ENCODE measurements at regions not wholly inside any gene's neighbourhood (a gene's known extent, or its start where the extent isn't known, plus 50 kb on each side); places are given as distances from the start of the nearest gene placed in this dataset.

DNA sequence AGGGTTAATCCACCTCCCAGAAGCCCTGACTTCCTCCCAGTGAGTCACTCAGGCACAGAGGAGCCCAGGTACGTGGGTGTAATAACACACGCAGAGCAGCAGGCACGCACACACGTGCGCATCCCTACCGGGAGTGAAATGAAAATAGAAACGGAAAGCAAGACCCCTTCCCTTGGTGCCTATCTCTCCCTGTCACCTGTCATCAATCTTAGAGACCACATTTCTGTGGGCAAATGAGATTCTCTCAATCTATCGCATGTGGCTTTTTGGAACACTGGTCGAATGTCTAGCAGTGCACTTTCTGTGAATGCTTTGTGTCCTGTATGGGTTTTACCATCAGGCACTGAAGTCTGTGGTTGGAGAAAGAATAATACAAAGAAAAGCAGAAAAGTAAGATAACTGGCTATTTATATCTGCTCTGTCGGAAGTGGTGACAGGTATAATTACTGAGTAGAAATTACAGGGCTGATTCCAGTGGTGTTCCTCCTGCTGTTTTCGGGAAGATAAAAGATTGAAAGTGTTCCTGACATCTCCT lies 137.7 kb upstream of the GRIA1 start:
- no peak overlapping the region for H3K9ac ChIP-seq (ENCODE audit: insufficient read length)
- no peaks in the 10 kb centered on the region for H3K9me3 ChIP-seq (ENCODE audit: low read depth, low read length)
- H3K4me3 ChIP-seq = no peak overlapping the region
- TF ChIP-seq POLR2AphosphoS5 (IDR thresholded peaks at IDR 0.05; ENCODE audit: borderline replicate concordance, low read depth, low read length) = no peak
- no peak for TF ChIP-seq EZH2 (IDR thresholded peaks at IDR 0.05)
- TF ChIP-seq FOXP2 (optimal IDR thresholded peaks at IDR 0.05; ENCODE audit: control extremely low read depth, extremely low read length, insufficient read depth) = no peak
- no peak for DNase-seq (ENCODE audit: low read depth, low spot score)
- H3K36me3 ChIP-seq (ENCODE audit: insufficient read depth, low read length) = no peaks in the 10 kb centered on the region
- H3K27ac ChIP-seq = no peak overlapping the region

GRCh38 chr5:153357493-153358112 lies 132.9 kb upstream of the GRIA1 start:
- Histone ChIP-seq H3K9ac (ENCODE audit: insufficient read length) (no peak overlapping the region), H3K36me3 (ENCODE audit: insufficient read depth, low read length) (no peaks in the 10 kb centered on the region), H3K9me3 (ENCODE audit: low read depth, low read length) (no peaks in the 10 kb centered on the region), H3K4me3 (no peak overlapping the region), H3K27ac (no peak overlapping the region)
- TF ChIP-seq POLR2AphosphoS5 (IDR thresholded peaks at IDR 0.05; ENCODE audit: borderline replicate concordance, low read depth, low read length) = no peak
- no peak for TF ChIP-seq EZH2 (IDR thresholded peaks at IDR 0.05)
- TF ChIP-seq FOXP2 (optimal IDR thresholded peaks at IDR 0.05; ENCODE audit: control extremely low read depth, extremely low read length, insufficient read depth) = no peak
- DNase-seq (ENCODE audit: low read depth, low spot score) = no peak

DNA sequence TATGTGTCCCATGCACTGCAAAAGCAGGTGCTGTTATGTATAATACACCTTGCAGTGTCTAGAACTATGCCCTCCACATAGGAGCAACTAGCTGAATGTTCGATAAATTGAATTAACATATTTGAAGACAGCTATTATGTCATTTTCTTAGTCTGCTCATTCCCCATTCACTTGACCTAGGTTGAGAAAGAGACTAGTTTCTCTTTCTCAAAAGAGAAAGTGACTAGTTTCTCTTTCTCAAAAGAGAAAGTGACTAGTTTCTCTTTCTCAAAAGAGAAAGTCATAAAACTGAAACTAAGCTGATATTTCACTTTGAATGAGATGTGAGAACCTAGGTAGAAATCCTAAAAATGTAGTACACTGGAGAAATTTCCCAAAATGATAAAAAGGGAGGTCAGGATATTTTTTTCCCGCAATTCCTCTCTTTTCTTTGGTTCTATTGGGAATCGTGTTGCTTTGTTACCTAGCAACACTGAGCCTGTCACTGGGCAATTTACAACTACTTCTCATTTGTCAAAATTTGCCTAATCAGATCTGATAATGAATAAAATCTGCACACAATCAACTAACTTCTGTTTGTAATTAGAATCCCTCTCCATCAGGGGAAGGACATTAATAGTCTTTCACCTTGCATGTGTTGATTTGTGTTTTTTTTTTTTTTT lies 132.0 kb upstream of the GRIA1 start:
- Histone ChIP-seq H3K27ac (no peak overlapping the region), H3K9me3 (ENCODE audit: low read depth, low read length) (no peaks in the 10 kb centered on the region), H3K4me3 (no peak overlapping the region), H3K36me3 (ENCODE audit: insufficient read depth, low read length) (no peaks in the 10 kb centered on the region), H3K9ac (ENCODE audit: insufficient read length) (no peak overlapping the region)
- TF ChIP-seq EZH2 (IDR thresholded peaks at IDR 0.05) (no peak), FOXP2 (optimal IDR thresholded peaks at IDR 0.05; ENCODE audit: control extremely low read depth, extremely low read length, insufficient read depth) (no peak), POLR2AphosphoS5 (IDR thresholded peaks at IDR 0.05; ENCODE audit: borderline replicate concordance, low read depth, low read length) (no peak)
- DNase-seq (ENCODE audit: low read depth, low spot score) = no peak

DNA sequence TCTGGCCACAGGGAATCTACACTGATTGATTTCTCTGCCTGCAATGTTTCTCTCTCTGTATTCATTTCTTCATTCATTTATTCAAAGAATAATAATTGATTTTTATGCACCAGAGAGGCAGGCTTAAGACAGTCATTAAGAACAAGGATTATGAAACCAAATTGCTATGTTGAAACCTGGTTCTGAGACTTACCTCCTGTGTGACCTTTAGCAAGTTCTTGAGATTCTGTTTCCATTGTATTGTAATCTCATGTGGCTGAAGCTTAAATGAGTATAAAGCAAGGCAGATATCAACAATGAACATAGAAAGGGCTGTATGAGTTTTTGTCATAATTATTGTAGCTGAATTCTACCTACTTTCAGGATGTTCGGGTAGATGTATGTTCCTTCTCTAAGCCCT lies 129.6 kb upstream of the GRIA1 start:
- H3K9ac ChIP-seq (ENCODE audit: insufficient read length) = no peak overlapping the region
- H3K36me3 ChIP-seq (ENCODE audit: insufficient read depth, low read length) = no peaks in the 10 kb centered on the region
- no peak for DNase-seq (ENCODE audit: low read depth, low spot score)
- no peak overlapping the region for H3K27ac ChIP-seq
- no peaks in the 10 kb centered on the region for H3K9me3 ChIP-seq (ENCODE audit: low read depth, low read length)
- H3K4me3 ChIP-seq = no peak overlapping the region
- no peak for TF ChIP-seq EZH2 (IDR thresholded peaks at IDR 0.05)
- no peak for TF ChIP-seq FOXP2 (optimal IDR thresholded peaks at IDR 0.05; ENCODE audit: control extremely low read depth, extremely low read length, insufficient read depth)
- TF ChIP-seq POLR2AphosphoS5 (IDR thresholded peaks at IDR 0.05; ENCODE audit: borderline replicate concordance, low read depth, low read length) = no peak

GRCh38 chr5:153361735-153362409 lies 128.6 kb upstream of the GRIA1 start:
- Histone ChIP-seq H3K36me3 (ENCODE audit: insufficient read depth, low read length) (no peaks in the 10 kb centered on the region), H3K9ac (ENCODE audit: insufficient read length) (no peak overlapping the region), H3K4me3 (no peak overlapping the region), H3K27ac (no peak overlapping the region), H3K9me3 (ENCODE audit: low read depth, low read length) (no peaks in the 10 kb centered on the region)
- no peak for TF ChIP-seq POLR2AphosphoS5 (IDR thresholded peaks at IDR 0.05; ENCODE audit: borderline replicate concordance, low read depth, low read length)
- no peak for DNase-seq (ENCODE audit: low read depth, low spot score)

- no peak for DNase-seq (ENCODE audit: low read depth, low spot score)
- Histone ChIP-seq H3K36me3 (ENCODE audit: insufficient read depth, low read length) (no peaks in the 10 kb centered on the region), H3K9me3 (ENCODE audit: low read depth, low read length) (no peaks in the 10 kb centered on the region), H3K27ac (no peak overlapping the region), H3K9ac (ENCODE audit: insufficient read length) (no peak overlapping the region), H3K4me3 (no peak overlapping the region)
- TF ChIP-seq FOXP2 (optimal IDR thresholded peaks at IDR 0.05; ENCODE audit: control extremely low read depth, extremely low read length, insufficient read depth) = no peak
- TF ChIP-seq POLR2AphosphoS5 (IDR thresholded peaks at IDR 0.05; ENCODE audit: borderline replicate concordance, low read depth, low read length) = no peak
- no peak for TF ChIP-seq EZH2 (IDR thresholded peaks at IDR 0.05)
Measured at GRCh38 chr5:153365547-153365946, 124.9 kb upstream of the GRIA1 start.

DNA sequence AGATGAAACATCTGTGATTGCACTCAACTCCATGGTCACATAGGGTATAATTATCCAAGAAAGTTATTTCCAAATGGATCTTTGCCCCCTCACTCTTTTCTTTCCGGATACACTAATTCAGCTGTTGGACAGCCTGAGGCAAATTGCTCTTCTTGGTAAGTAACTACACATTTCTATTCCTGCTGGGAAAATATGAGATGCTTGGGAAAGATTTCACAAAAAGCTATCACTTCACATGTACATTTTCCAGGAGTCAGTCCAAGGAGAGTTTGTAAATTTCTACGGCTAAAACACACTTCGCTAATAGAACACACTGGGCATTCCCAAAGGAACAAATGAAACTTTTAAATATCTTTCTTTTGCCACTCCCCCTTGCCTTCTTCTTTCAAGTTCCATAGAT lies 123.0 kb upstream of the GRIA1 start:
- H3K36me3 ChIP-seq (ENCODE audit: insufficient read depth, low read length) = no peaks in the 10 kb centered on the region
- no peak for TF ChIP-seq POLR2AphosphoS5 (IDR thresholded peaks at IDR 0.05; ENCODE audit: borderline replicate concordance, low read depth, low read length)
- TF ChIP-seq EZH2 (IDR thresholded peaks at IDR 0.05) = no peak
- no peak for TF ChIP-seq FOXP2 (optimal IDR thresholded peaks at IDR 0.05; ENCODE audit: control extremely low read depth, extremely low read length, insufficient read depth)
- H3K9me3 ChIP-seq (ENCODE audit: low read depth, low read length) = no peaks in the 10 kb centered on the region
- H3K27ac ChIP-seq = no peak overlapping the region
- no peak overlapping the region for H3K4me3 ChIP-seq
- H3K9ac ChIP-seq (ENCODE audit: insufficient read length) = no peak overlapping the region
- DNase-seq (ENCODE audit: low read depth, low spot score) = no peak

- H3K4me3 ChIP-seq = no peak overlapping the region
- H3K9ac ChIP-seq (ENCODE audit: insufficient read length) = no peak overlapping the region
- H3K9me3 ChIP-seq (ENCODE audit: low read depth, low read length) = no peaks in the 10 kb centered on the region
- no peak overlapping the region for H3K27ac ChIP-seq
- H3K36me3 ChIP-seq (ENCODE audit: insufficient read depth, low read length) = no peaks in the 10 kb centered on the region
- no peak for TF ChIP-seq FOXP2 (optimal IDR thresholded peaks at IDR 0.05; ENCODE audit: control extremely low read depth, extremely low read length, insufficient read depth)
- TF ChIP-seq POLR2AphosphoS5 (IDR thresholded peaks at IDR 0.05; ENCODE audit: borderline replicate concordance, low read depth, low read length) = no peak
- TF ChIP-seq EZH2 (IDR thresholded peaks at IDR 0.05) = no peak
- no peak for DNase-seq (ENCODE audit: low read depth, low spot score)
Measured at GRCh38 chr5:153372425-153373129, 117.9 kb upstream of the GRIA1 start.

All from SK-N-MC (cell line).